Sigmoid colon (tissue), 6 donors: ENCODE measurements at regions not wholly inside any gene's neighbourhood (a gene's known extent, or its start where the extent isn't known, plus 50 kb on each side); places are given as distances from the start of the nearest gene placed in this dataset.

Source experiments
- DNase-seq: peaks from one replicate; pipeline ENCODE4 v3.0.0-alpha.2; 2019
- H3K27ac ChIP-seq, 4 donors: fragments of 200-600 bp; sonication (generic); one replicate each; pipeline ENCODE4 v1.5.1; 2016 to 2019; ENCODE audit warnings: mild to moderate bottlenecking in 1 of 4
- H3K27me3 ChIP-seq, 3 donors: fragments of 200-600 bp; sonication (generic); one replicate each; pipeline ENCODE4 v1.5.1; 2019; ENCODE audit warnings: mild to moderate bottlenecking in 1 of 3
- H3K36me3 ChIP-seq, 4 donors: fragments of 200-600 bp; sonication (generic); one replicate each; pipeline ENCODE4 v1.5.1; 2016 to 2019
- H3K4me1 ChIP-seq, 4 donors: fragments of 200-600 bp; sonication (generic); one replicate each; pipeline ENCODE4 v1.5.1; 2017 to 2019
- H3K4me3 ChIP-seq, 4 donors: fragments of 200-600 bp; sonication (generic); one replicate each; pipeline ENCODE4 v1.5.1; 2017 to 2019; ENCODE audit warnings: mild to moderate bottlenecking in 2 of 4, moderate library complexity in 1 of 4
- H3K9me3 ChIP-seq, 4 donors: fragments of 200-600 bp in 3 of 4; sonication (generic) in 3 of 4; one replicate each; pipeline versions ENCODE4 v1.5.1 to v1.6.1; 2013 to 2019
- CTCF ChIP-seq, 4 experiments: fragments of 450-650 bp in 3 of 4; fragments of 200-600 bp in 1 of 4; IDR thresholded peaks; one replicate each; pipeline ENCODE4 v1.5.1; 2016 to 2019; ENCODE audit warnings: antibody characterized with exemption in 4 of 4, mild to moderate bottlenecking in 3 of 4, moderate library complexity in 2 of 4
- EP300 ChIP-seq, 4 donors: sonication (generic); formaldehyde crosslinking; IDR thresholded peaks; one replicate each; pipeline ENCODE4 v1.6.1; 2017; ENCODE audit warnings: antibody characterized with exemption in 4 of 4
- POLR2A ChIP-seq, 2 donors: fragments of 450-650 bp; IDR thresholded peaks; one replicate each; pipeline ENCODE4 v1.6.1; 2016; ENCODE audit warnings: antibody characterized with exemption in 2 of 2, mild to moderate bottlenecking in 2 of 2, moderate library complexity in 2 of 2
- POLR2AphosphoS5 ChIP-seq, 4 donors: sonication (generic); formaldehyde crosslinking; IDR thresholded peaks; one replicate each; pipeline ENCODE4 v1.6.1; 2017; ENCODE audit warnings: antibody characterized with exemption in 4 of 4
- WGBS, 2 donors: extraction: QIAGEN DNeasy Blood & Tissue Kit; methylation state at CpG; one replicate each; pipeline ENCODE4 v1.1.7; 2013; 5-methylcytosine and 5-hydroxymethylcytosine counted together
- intact Hi-C: fragments of 100-400 bp; cut with DNase I; formaldehyde crosslinking; loops from one replicate; pipeline ENCODE4 v1.15.1; 2023
- donor health status: healthy with polysubstance abuse.
- donor health status: healthy.

- Histone ChIP-seq H3K4me3 (peak overlapping the region; percentile 47 to 60 (median 57)), H3K36me3 (peaks cover 0 to 5% (median 0%) of the 10 kb centered on the region in 4 donors), H3K27me3 (no peaks in the 10 kb centered on the region), H3K4me1 (peaks cover 0 to 93% (median 88%) of the 10 kb centered on the region in 4 donors), H3K9me3 (no peaks in the 10 kb centered on the region), H3K27ac (peak overlapping the region; percentile 95 to 99 (median 96))
- no peak for DNase-seq
- intact Hi-C loops = no loop called here
- 19 to 22% methylated on average over 9 of the region's 9 CpGs for WGBS, 2 donors
- TF ChIP-seq POLR2AphosphoS5 (IDR thresholded peaks at IDR 0.05) (peak in 1 of 4 donors; percentile 26), POLR2A (IDR thresholded peaks at IDR 0.05) (no peak)
Measured at GRCh38 chr17:77450742-77451244, 310.0 kb downstream of the SEC14L1 start.

GRCh38 chr17:77451245-77451893, 310.6 kb downstream of the SEC14L1 start:
- Histone ChIP-seq H3K27ac (peak overlapping the region; percentile 95 to 99 (median 96)), H3K4me3 (peak overlapping the region; percentile 47 to 60 (median 57)), H3K9me3 (no peaks in the 10 kb centered on the region), H3K4me1 (peaks cover 0 to 93% (median 88%) of the 10 kb centered on the region in 4 donors), H3K36me3 (peaks cover 0 to 5% (median 0%) of the 10 kb centered on the region in 4 donors), H3K27me3 (no peaks in the 10 kb centered on the region)
- 1% methylated on average over 44 of the region's 44 CpGs for WGBS, 2 donors
- peak; percentile 89 for DNase-seq
- intact Hi-C loops = no loop called here
- peak; percentile 40 to 68 (median 49) for TF ChIP-seq POLR2AphosphoS5 (IDR thresholded peaks at IDR 0.05)
- no peak for TF ChIP-seq POLR2A (IDR thresholded peaks at IDR 0.05)
- no peak for TF ChIP-seq EP300 (IDR thresholded peaks at IDR 0.05)
- TF ChIP-seq CTCF (IDR thresholded peaks at IDR 0.05) = no peak

GRCh38 chr17:77451894-77452852, 311.4 kb downstream of the SEC14L1 start:
- no peaks in the 10 kb centered on the region for H3K9me3 ChIP-seq
- DNase-seq = peak; percentile 94

GRCh38 chr17:77453613-77454241, 313.0 kb downstream of the SEC14L1 start:
- Histone ChIP-seq H3K4me1 (peaks cover 0 to 97% (median 94%) of the 10 kb centered on the region in 4 donors), H3K27me3 (no peaks in the 10 kb centered on the region), H3K4me3 (peak overlapping the region in 2 of 4 donors; percentile 2 to 4), H3K36me3 (no peaks in the 10 kb centered on the region), H3K9me3 (no peaks in the 10 kb centered on the region), H3K27ac (peak overlapping the region; percentile 95 to 99 (median 96))
- no peak for TF ChIP-seq POLR2AphosphoS5 (IDR thresholded peaks at IDR 0.05)
- TF ChIP-seq POLR2A (IDR thresholded peaks at IDR 0.05) = no peak
- TF ChIP-seq CTCF (IDR thresholded peaks at IDR 0.05) = no peak
- no peak for TF ChIP-seq EP300 (IDR thresholded peaks at IDR 0.05)
- 42 to 55% methylated on average over 15 of the region's 15 CpGs for WGBS, 2 donors
- no peak for DNase-seq
- intact Hi-C loops = loop anchor here (2.0 kb wide), 1 partner anchor 17 kb away; no protein-coding TSS in a partner anchor

More at GRCh38 chr17:77451894-77452852, 311.4 kb downstream of the SEC14L1 start:
- WGBS, 2 donors = 3 to 4% methylated on average over 30 of the region's 30 CpGs
- H3K4me1 ChIP-seq = peaks cover 0 to 93% (median 87%) of the 10 kb centered on the region in 4 donors
- peak overlapping the region; percentile 95 to 99 (median 96) for H3K27ac ChIP-seq
- no peaks in the 10 kb centered on the region for H3K27me3 ChIP-seq
- peak; percentile 86 to 95 (median 90) for TF ChIP-seq POLR2AphosphoS5 (IDR thresholded peaks at IDR 0.05)
- TF ChIP-seq POLR2A (IDR thresholded peaks at IDR 0.05) = peak; percentile 78 to 92
- no peak for TF ChIP-seq EP300 (IDR thresholded peaks at IDR 0.05)
- TF ChIP-seq CTCF (IDR thresholded peaks at IDR 0.05) = no peak
- H3K36me3 ChIP-seq = peaks cover 0 to 5% (median 0%) of the 10 kb centered on the region in 4 donors
- intact Hi-C loops = loop anchor here (2.0 kb wide), 1 partner anchor 19 kb away; no protein-coding TSS in a partner anchor
- peak overlapping the region; percentile 47 to 60 (median 57) for H3K4me3 ChIP-seq
